ENCODE measurements at regions not wholly inside any gene's neighbourhood (a gene's known extent, or its start where the extent isn't known, plus 50 kb on each side); places are given as distances from the start of the nearest gene placed in this dataset.

DNA sequence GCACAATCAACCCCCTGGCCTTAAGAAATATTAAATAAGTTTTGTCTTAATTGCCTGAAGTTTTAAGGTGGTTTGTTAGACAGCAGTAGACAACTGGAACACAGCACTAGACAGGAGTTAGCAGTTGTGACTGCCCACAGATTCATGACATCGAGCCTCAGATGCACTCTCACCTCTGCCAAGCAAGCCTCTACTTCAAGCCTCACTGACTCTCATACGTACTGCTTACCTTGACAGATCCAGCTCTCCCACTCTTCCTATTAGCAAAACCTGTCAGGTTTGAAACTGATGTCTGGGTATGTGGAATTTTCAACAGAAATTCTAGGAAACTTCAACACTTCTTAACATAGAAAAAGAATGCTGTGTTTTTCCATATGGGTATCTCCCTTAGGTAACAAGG is 382.9 kb upstream of the DPH6 start (continued):
- TF ChIP-seq NR0B1 (IDR thresholded peaks at IDR 0.05; ENCODE audit: partially characterized antibody) (no peak), FOXJ2 (tag; IDR thresholded peaks at IDR 0.05) (no peak)

GRCh38 chr15:35929740-35930444 is 383.9 kb upstream of the DPH6 start:
- ATAC-seq: no peak
- Histone ChIP-seq H3K9ac (ENCODE audit: insufficient read depth in 1 of 2, low read depth in 2 of 2, low read length in 2 of 2) (no peak overlapping the region), H3K4me2 (ENCODE audit: insufficient read depth, low read length) (no peak overlapping the region), H3K36me3 (ENCODE audit: control insufficient read depth, insufficient read depth, low read length) (no peaks in the 10 kb centered on the region), H3K9me3 (replicated peaks; ENCODE audit: control insufficient read depth, insufficient read depth, low read depth, low read length) (no peaks in the 10 kb centered on the region), H3K4me1 (replicated peaks in 1 of 2; ENCODE audit: control insufficient read depth in 2 of 2, insufficient read depth in 2 of 2, low read length in 2 of 2) (no peaks in the 10 kb centered on the region), H3K27me3 (ENCODE audit: control insufficient read depth in 2 of 2, insufficient read depth in 2 of 2, low read length in 2 of 2) (no peaks in the 10 kb centered on the region), H4K20me1 (replicated peaks; ENCODE audit: control insufficient read depth, insufficient read depth, low read length) (no peaks in the 10 kb centered on the region), H3K4me3 (no peak overlapping the region), H3K27ac (ENCODE audit: extremely low read depth, low read depth, low read length) (no peak overlapping the region), H2AFZ (ENCODE audit: low read depth, low read length) (no peak overlapping the region), H3K79me2 (ENCODE audit: control insufficient read depth, insufficient read depth, low read length) (no peaks in the 10 kb centered on the region), H3K9me1 (ENCODE audit: control insufficient read depth, insufficient read depth, low read length) (no peaks in the 10 kb centered on the region)
- intact Hi-C loops (cut with micrococcal nuclease) (no loop called here), in situ Hi-C loops (cut with MboI) (no loop called here)
- no TSS peak for BruUV-seq (replicated peaks)
- 0% methylated on average over 4 of the region's 4 CpGs for WGBS (ENCODE audit: insufficient coverage, low coverage, missing lambda C conversion rate)
- no peak for FAIRE-seq
- DNase-seq (ENCODE audit: extremely low read depth in 1 of 4, low spot score in 3 of 4): no peak
- ChIA-PET POLR2A (no interaction called here), CTCF (ENCODE audit: low intra/inter-chr PET ratio) (no interaction called here)
- no peak for TF ChIP-seq ZNF121 (CRISPR knock-in tag; conservative IDR thresholded peaks at IDR 0.05)
- TF ChIP-seq RREB1 (CRISPR knock-in tag; IDR thresholded peaks at IDR 0.05): no peak
- no peak for TF ChIP-seq NFE2L1 (tag; IDR thresholded peaks at IDR 0.05; ENCODE audit: borderline replicate concordance, low read depth)
- no peak for TF ChIP-seq HDAC3 (IDR thresholded peaks at IDR 0.05; ENCODE audit: borderline replicate concordance, partially characterized antibody)
- no peak for TF ChIP-seq SETDB1 (IDR thresholded peaks at IDR 0.05; ENCODE audit: low read length)
- TF ChIP-seq C11orf30 (IDR thresholded peaks at IDR 0.05; ENCODE audit: low read depth): no peak
- TF ChIP-seq ATF3 (IDR thresholded peaks at IDR 0.05): no peak
- no peak for TF ChIP-seq ATF3 (CRISPR knock-in tag; conservative IDR thresholded peaks at IDR 0.05)
- no peak for TF ChIP-seq MAFG (tag; conservative IDR thresholded peaks at IDR 0.05)
- TF ChIP-seq BRF2 (IDR thresholded peaks at IDR 0.05; ENCODE audit: borderline replicate concordance, insufficient read depth, insufficient read length): no peak
